ENCODE measurements at regions not wholly inside any gene's neighbourhood (a gene's known extent, or its start where the extent isn't known, plus 50 kb on each side); places are given as distances from the start of the nearest gene placed in this dataset.

DNA sequence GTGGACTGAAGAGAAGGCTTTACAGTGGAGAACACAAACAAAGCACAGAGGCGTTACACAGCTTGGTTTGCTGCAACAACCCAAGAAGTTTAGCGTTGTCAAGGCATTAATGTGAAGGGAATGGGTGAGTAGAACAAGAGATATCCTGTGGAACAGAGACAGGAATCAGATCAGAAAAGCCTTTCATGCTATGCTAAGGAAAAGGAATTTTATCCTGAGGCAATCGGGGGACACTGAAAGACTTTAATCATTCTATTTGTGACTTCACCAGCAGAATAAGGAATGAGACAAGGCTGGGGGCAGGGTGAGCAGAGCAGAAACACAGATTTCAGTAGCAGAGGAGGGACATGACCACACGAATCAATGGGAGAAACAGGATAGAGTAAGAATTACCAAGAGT lies 600.7 kb downstream of the IRS1 start:
- no peak overlapping the region for H3K4me3 ChIP-seq (ENCODE audit: low read depth, low read length)
- in situ Hi-C loops (cut with HindIII; ENCODE audit: low sequenced_read_pairs) = no loop called here
- DNase-seq (ENCODE audit: low read depth, low spot score) = no peak
- TF ChIP-seq, protein P1, sequence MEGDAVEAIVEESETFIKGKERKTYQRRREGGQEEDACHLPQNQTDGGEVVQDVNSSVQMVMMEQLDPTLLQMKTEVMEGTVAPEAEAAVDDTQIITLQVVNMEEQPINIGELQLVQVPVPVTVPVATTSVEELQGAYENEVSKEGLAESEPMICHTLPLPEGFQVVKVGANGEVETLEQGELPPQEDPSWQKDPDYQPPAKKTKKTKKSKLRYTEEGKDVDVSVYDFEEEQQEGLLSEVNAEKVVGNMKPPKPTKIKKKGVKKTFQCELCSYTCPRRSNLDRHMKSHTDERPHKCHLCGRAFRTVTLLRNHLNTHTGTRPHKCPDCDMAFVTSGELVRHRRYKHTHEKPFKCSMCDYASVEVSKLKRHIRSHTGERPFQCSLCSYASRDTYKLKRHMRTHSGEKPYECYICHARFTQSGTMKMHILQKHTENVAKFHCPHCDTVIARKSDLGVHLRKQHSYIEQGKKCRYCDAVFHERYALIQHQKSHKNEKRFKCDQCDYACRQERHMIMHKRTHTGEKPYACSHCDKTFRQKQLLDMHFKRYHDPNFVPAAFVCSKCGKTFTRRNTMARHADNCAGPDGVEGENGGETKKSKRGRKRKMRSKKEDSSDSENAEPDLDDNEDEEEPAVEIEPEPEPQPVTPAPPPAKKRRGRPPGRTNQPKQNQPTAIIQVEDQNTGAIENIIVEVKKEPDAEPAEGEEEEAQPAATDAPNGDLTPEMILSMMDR (IDR thresholded peaks at IDR 0.05; ENCODE audit: low read depth, low read length) = no peak

DNA sequence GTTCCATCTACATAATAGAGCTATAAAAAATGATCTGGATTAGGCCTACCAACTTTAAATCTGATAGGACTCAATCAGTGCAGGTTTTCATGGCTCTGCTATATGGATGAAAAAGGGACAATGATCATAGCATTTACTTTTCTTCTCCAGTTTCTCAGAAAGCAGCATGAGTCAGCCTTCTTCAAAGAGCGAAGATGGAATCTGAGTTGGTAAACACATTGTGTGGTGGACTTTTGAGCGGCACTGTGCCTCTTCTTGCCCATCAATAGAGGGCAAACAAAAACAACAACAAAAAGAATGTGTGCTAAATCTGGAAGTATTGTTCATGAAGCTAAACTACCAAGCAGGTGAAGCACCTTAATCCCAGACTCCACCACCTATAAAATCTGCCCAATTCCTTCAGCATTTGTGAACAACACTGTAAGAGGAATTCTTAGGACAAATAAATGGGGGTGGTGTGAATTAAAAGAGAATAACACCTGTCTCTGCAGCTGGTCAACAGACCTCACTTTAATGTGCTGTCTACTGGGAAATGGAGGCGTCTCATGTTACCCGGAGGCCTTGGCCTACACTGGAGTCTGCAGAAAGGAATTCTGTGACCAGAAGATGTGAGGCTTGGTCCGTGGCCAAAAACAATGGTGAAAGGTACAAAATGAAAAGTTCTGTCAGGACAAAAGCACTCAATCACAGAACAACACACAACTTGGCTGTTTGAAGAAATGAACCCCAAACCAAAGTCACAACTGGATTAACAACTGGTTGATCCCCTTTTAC lies 609.0 kb downstream of the IRS1 start:
- TF ChIP-seq, protein P1 (IDR thresholded peaks at IDR 0.05; ENCODE audit: low read depth, low read length) = no peak
- in situ Hi-C loops (cut with HindIII; ENCODE audit: low sequenced_read_pairs) = no loop called here
- DNase-seq (ENCODE audit: low read depth, low spot score) = peak; percentile 80
- H3K4me3 ChIP-seq (ENCODE audit: low read depth, low read length) = no peak overlapping the region

DNA sequence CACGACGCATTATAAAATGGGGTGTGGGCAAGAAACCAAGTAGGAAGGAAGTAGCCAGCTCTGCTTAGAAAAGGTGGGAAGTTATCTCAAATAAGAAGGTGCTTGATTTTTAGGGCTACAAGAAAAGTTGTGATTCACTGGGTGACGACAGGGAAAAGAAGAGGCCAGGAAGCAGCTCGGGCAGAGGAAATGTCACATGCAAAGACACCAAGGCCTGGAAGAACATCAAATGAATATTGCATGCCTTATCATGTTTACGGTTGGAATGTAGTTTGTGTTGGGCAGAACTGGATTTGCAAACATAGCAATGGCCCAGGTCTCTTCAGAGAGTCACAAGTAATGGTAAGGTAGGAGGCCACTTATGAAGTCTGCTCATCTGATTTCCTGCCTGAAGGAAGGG lies 610.6 kb downstream of the IRS1 start:
- TF ChIP-seq, protein P1 (IDR thresholded peaks at IDR 0.05; ENCODE audit: low read depth, low read length) = no peak
- H3K4me3 ChIP-seq (ENCODE audit: low read depth, low read length) = no peak overlapping the region
- DNase-seq (ENCODE audit: low read depth, low spot score) = no peak
- in situ Hi-C loops (cut with HindIII; ENCODE audit: low sequenced_read_pairs) = no loop called here

DNA sequence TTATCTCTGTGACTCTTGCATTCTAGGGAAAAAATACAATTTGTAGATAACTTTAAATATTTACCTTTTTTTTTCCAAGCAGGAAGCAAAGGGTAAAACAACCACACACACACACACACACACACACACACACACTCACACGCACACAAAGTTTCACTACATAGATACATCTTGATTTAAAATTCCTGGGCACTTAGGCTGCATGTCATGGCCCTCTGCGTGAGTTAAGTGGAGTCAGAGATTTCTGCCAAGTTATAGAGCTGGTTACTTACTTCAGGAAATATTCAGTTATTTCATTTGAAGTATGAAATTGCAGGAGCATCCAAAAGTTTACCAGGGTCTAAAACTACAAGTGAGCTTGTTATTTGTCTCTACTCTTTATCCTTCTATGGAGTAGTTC lies 612.0 kb downstream of the IRS1 start:
- TF ChIP-seq, protein P1 (IDR thresholded peaks at IDR 0.05; ENCODE audit: low read depth, low read length) = no peak
- no peak overlapping the region for H3K4me3 ChIP-seq (ENCODE audit: low read depth, low read length)
- peak; percentile 65 for DNase-seq (ENCODE audit: low read depth, low spot score)
- in situ Hi-C loops (cut with HindIII; ENCODE audit: low sequenced_read_pairs) = no loop called here

DNA sequence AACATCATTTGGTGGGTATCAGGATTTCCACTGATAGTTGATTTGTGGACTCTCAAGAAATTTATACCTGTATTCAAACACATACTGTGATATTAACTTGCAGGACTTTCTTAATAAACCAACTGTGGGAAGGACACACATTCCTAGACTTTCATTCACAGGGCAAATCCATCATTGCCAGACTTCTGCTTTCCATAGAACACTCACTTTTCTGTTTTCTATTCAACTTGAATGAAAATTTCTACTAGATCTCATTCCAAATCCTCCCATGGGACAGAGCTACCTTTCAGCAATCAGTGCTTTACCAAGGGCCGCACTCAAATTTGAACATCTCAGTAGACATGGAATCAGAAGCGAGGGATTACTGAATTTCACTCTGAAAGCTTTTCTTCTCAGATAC lies 612.5 kb downstream of the IRS1 start:
- peak; percentile 32 for DNase-seq (ENCODE audit: low read depth, low spot score)

DNA sequence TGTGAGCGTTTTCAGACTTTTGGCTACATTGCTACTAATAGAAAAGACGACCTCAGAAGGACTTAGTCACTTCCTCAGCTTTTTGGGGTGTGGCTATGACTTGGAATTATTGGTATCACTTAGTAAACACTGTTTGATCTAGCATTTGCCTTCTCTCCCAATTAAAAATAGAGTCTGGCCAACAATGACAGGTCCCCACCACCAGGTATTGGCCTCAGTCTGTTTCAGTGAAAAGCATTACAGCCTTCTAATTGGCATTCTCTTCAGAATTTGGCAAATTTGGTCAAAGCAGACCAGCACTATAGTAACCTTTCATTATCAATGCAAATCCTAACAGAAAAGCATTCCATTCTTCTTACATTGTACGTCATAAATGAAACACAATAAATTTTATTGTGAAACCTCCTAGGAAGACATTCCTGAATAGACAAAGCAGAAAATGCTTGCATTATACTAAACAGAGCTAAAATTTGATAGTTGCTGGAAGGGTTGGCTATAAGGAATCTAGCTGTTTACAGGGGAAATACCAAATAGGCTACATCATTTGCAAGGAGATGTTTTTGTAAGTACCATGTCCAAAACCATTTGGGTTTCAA lies 613.9 kb downstream of the IRS1 start:
- no peak overlapping the region for H3K4me3 ChIP-seq (ENCODE audit: low read depth, low read length)
- TF ChIP-seq, protein P1 (IDR thresholded peaks at IDR 0.05; ENCODE audit: low read depth, low read length) = no peak
- in situ Hi-C loops (cut with HindIII; ENCODE audit: low sequenced_read_pairs) = no loop called here
- DNase-seq (ENCODE audit: low read depth, low spot score) = peak; percentile 92

More for the DNA sequence above, 612.5 kb downstream of the IRS1 start:
- H3K4me3 ChIP-seq (ENCODE audit: low read depth, low read length) = no peak overlapping the region
- in situ Hi-C loops (cut with HindIII; ENCODE audit: low sequenced_read_pairs) = no loop called here
- TF ChIP-seq, protein P1 (IDR thresholded peaks at IDR 0.05; ENCODE audit: low read depth, low read length) = no peak
